NOMO-1 treated with DMSO at 0.1 percent for 48 hours (cell line): ENCODE measurements at regions not wholly inside any gene's neighbourhood (a gene's known extent, or its start where the extent isn't known, plus 50 kb on each side); places are given as distances from the start of the nearest gene placed in this dataset.

Source experiments
- DNase-seq: peaks from one replicate; lab custom pipeline; 2025; ENCODE audit not compliant: unreplicated experiment; lab: John Stamatoyannopoulos, UW

DNA sequence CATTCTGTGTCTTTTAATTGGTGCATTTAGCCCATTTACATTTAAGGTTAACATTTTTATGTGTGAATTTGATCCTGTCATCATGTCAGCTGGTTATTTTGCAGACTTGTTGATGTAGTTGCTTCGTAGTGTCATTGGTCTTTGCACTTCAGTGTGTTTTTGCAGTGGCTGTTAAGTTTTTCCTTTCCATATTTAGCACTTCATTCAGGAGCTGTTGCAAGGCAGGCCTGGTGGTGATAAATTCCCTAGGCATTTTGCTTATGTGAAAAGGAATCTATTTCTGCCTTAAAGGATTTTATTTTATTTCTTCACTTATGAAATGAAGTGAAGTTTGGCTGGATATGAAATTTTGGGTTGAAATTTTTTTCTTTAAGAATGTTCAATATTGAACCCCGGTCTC, 70.2 kb upstream of the CD96 start:
- no peak for DNase-seq

- no peak for DNase-seq
Measured at GRCh38 chr3:111472556-111472955, 69.4 kb upstream of the CD96 start.

DNA sequence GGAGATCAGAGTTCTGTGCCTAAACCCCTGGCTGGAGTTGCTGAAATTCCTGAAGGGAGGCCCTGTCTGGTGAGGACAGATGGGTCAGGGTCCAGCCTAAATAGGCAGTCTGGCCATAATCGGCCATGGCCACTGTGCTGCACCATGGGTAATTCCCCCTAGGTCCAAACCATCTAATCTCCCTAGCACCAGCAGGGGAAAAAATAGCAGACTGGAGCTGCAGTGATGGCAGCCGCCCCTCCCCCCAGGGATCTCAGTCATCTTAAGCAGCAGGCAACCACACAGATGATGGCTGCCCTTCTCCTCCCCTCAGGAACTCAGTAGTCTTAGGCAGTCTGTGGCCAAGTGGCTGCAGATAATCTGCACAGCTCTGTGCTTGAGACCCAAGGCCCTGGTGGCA, 68.4 kb upstream of the CD96 start:
- no peak for DNase-seq

DNA sequence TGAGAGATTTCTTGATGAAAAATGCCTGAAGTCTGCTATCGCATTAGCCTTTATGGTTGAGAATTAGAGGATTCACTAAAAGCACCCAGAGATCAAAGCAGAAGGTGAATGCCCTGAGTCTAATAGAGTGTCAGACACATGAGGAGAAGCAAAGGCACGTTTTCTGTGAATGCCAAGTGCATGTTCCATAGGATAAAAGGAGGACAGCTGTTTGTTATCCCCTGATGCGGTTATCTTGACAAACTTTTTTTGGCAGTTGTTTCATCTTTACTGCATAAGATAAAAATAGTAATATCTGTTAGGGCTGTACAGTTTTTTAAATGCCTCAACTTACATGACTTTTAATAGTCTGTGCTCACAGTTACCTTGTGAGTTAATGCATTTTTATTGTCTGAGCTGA, 65.3 kb upstream of the CD96 start:
- DNase-seq: no peak

DNA sequence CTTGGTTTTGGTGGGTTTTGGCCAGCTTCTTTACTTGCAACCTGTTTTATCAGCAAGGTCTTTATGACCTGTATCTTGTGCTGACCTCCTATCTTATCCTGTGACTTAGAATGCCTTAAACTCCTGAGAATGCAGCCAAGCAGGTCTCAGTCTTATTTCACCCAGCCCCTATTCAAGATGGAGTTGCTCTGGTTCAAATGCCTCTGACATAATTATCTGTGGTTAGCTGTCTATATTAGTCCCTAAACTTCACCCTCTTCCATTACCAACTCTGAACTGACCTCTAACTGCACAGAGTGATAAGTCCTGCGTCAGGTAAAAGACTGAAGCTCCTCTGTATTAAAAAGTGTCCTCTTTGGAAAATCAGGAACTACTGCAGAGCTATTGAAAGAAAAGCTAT, 61.9 kb upstream of the CD96 start:
- DNase-seq: no peak

GRCh38 chr3:111481551-111481950, 60.4 kb upstream of the CD96 start:
- DNase-seq: no peak

- no peak for DNase-seq
Measured at GRCh38 chr3:111482574-111482973, 59.4 kb upstream of the CD96 start.

GRCh38 chr3:111485086-111485485, 56.9 kb upstream of the CD96 start:
- DNase-seq: no peak
